22Rv1 (cell line): ENCODE measurements at regions not wholly inside any gene's neighbourhood (a gene's known extent, or its start where the extent isn't known, plus 50 kb on each side); places are given as distances from the start of the nearest gene placed in this dataset.

Experiments used
- CTCF ChIP-seq: fragments of 450-650 bp; IDR thresholded peaks from 2 replicates; pipeline ENCODE4 v1.5.1; 2017; ENCODE audit warnings: mild to moderate bottlenecking
- ZFX ChIP-seq: fragments of 450-650 bp; IDR thresholded peaks from 2 replicates; pipeline ENCODE4 v1.6.1; 2017; ENCODE audit warnings: antibody characterized with exemption, borderline replicate concordance

DNA sequence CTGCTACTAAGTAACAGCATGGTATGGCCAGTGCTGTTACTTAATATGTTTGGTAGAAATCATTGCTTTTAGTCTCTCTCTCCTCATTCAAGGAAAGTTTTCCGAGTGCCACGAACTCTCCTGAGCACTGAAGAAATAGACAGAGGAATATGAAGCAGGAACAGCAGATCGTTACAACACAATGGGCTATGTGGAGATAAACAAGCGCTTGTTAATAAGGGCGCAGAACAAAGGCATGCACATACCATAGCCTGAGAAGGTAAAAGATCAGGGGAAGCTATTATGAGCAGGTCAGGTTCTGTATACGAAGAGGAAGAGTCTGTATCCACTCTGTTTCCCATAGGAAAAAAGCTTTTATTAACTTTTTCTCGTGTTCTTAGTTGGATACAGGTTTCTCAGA lies 156.2 kb upstream of the CPNE8 start:
- no peak for TF ChIP-seq CTCF
- TF ChIP-seq ZFX: no peak
